ENCODE measurements at regions not wholly inside any gene's neighbourhood (a gene's known extent, or its start where the extent isn't known, plus 50 kb on each side); places are given as distances from the start of the nearest gene placed in this dataset.

DNA sequence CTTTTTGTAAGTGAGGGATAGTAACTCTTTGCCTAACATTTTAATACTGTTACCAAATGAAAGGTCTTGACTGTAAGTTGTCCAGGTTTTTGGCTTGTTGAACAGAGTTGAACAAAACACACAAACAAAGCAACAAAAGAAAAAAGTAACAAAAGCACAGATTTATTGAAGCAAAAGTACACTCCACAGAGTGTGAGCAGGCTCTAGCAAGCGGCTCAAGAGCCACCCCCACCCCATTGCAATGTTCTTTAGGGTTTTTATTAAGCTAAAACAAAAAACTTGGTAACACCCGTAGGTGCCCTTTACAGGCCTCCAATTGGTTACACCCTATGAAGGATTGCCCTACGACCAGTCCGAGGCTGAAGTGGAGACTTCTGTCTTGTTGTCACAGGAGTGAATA, 197.4 kb upstream of the MAP3K1 start:
- no peak for DNase-seq

DNA sequence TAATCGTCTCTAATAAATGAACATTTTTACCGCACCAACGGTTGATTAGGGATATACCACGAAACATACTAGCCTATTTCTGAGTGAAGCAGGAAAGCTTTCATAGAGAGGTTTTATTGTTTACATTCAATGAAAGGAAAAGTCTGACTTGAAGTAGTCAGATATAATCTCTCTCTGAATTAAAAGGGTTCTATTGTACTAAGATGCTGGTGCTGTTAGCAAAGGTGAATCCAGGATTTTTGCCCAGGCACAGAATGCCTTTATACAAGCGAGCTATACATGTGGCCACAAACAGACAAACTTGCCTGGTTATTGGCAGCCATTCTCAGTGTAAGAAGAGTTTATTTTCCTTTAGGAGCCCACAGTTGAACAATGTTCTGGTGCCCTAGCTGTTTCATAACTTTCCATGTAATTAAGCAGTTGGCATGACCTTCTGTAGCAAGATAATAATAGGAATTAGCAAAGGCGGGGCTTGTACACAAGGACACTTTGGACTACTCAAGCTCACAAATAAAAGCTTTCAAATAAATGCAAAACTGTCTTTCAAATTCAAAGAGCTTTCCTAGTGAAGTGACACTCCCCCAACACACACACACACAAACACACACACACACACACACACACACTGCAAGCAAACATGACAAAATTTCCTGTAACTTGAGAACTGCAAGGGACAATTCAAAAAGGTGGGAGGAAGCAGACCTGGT, 198.7 kb upstream of the MAP3K1 start:
- no peak for DNase-seq

DNA sequence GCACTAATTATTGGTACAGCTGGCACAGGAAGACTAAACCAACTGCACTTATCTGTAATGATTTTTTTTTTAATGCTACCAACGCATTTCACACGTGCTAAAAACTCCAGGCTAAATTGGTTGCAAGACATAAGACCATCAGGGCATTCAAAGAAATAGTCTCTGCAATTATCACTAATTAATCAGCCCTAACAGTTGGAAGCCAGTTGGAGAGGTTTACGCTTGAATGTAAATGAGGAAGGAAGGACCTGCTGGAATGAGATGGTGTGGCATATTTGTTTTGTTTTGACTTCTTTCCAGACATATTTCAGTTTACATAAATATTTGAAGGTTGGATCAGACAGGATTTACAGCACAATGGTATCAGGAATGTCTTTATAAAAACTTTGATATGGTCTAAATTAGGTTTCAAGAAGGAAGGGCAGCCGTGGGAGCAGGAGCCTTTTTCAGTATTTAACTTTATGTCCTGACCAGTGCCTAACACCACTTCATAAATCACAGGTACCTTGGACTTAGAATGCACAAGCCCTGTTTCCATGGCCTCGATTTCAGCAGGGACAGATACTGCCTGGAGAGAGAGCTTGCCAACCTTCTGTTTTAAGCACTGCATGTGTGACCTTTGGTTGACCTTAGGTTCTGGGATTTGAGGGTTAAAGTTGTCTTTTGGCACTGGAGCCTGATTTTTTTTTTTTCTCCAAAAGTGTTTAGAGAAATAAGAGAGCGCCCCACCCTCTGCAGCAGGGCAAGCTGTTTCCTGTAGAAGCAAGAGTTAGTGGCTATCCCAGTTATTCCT, 199.8 kb upstream of the MAP3K1 start:
- no peak for DNase-seq

DNA sequence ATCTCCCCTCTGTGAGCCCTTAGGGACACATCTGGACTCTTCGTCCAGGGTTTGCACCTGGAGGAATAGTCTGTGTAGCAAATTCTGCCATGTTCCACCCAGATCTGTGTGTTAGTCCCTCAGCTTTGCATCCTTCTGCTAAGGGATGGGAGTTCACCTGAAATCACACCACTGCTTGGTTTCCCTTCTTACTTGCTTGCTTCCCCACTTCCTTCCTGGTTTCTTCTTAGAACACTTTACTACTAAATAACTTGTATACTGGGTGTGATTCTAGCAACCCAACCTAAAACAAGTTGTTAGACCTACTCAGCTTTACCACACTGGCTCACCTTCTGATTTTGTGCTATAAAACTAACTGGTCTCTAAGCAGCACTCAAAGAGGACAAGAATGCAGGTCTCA, 202.6 kb upstream of the MAP3K1 start:
- no peak for DNase-seq

DNA sequence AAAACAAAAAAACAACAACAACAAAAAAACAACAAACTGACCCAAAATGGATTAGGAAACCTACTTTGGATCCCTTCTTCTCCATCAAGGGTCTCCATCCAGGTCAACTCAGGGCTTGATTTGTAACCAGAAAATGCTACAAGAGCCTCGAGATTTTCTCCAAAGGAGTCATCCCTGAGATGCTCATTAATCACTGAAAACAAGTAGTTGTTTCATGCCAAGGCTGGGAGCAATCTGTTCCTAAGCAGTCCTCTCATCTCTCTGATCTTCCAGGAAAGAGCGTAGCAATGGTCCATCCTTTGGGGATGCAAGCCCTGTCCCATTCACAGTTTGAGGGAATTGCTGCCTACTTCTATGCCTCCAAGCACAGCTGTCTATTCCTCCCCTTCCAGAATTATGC, 203.0 kb upstream of the MAP3K1 start:
- no peak for DNase-seq

DNA sequence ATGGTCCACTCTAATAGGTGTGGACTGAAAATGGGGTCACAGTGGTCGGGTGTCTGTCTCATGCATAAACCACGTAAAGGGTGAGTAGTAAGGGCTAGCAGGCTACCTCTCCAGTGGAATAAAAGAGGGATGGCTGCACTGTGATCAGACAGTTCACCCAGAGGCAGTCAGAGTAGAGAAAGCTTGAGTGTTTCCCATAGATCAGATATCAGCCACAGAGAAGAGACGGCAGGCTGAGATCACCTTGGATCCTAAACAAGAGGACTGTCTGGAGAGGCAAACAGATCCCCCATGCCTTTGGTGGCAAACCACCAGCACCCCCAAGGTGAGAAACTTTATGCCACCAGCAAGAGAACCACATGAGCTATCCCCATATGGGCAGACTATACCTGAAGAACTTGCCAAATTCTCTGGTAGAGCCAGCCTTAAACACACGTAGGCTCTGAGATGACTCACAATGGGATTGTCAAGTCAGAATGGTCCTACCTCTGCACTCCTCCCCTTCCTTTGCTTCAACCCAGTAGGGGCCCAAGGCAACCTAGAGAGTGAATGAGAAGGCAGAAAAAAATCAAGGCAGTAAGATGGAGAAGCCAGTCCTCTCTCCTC, 205.2 kb upstream of the MAP3K1 start:
- no peak for DNase-seq

DNA sequence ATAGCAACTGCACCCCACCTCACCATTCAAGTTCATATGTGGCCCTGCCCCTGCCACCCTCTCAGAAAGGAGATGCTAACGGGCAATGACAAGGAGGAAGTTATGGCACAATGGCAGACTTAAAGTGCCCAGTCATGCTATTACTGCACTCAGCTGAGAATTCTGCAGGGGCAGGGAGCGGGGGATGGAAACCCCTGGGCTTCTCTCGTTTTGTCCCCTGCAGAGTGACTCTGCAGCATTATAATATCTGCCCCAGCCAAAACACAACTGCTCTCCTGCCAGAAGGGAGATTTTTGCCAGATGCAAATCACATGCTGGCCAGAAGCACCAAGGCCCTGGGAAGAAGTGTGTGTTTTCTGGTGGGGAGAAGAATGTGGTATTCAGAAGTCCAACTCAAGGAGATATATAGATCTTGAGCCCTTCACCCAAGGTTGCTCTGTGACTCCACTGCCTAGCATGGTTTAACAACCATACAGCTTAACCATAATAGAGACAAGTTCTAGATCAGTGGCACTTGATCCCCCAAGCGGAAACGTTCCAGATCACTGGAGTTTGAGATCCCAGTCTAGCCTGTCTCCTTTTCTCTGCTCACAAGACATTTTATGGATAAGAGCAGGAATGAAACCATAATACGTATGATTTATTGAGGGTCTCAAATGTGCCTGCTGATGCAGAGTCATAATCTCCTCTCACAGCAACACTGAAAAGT, 207.0 kb upstream of the MAP3K1 start:
- DNase-seq: no peak

DNA sequence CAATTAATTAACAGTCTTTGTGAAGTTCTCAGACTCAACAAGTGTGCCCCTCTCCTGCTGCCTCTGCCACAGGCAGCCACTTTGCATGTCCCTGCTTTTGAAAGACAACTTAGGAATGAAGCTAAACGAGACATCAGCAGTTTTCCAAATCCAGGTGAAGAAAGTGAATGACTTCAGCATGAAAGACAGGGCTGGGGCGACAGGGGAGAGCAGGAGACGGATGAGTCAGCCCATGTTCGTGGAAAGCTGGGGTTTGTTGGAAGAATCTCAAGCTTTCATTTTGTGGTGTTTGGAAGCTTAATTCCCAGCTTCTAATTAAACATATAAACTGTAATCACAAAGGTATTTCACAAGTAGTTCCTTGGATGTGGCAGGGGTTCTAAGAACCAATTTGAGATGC, 207.8 kb upstream of the MAP3K1 start:
- no peak for DNase-seq

DNA sequence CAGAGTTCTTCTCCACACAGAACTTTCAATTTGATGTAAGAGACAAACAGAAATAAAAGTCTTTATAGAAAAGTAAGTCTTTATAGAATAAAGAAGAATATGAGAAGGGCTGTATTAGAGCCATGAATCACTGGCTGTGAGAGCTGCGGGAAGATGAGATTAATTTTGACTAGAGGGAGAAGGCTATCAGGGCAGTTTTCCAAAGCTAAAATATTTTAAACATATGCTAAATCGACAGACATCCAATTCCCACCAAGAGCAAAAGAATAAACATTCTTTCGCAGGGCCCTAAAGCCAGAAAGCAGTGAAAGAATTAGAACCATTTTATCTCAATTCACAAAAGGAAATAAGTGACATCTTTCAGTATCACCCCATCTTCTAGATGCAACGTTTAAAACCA, 208.3 kb upstream of the MAP3K1 start:
- no peak for DNase-seq

DNA sequence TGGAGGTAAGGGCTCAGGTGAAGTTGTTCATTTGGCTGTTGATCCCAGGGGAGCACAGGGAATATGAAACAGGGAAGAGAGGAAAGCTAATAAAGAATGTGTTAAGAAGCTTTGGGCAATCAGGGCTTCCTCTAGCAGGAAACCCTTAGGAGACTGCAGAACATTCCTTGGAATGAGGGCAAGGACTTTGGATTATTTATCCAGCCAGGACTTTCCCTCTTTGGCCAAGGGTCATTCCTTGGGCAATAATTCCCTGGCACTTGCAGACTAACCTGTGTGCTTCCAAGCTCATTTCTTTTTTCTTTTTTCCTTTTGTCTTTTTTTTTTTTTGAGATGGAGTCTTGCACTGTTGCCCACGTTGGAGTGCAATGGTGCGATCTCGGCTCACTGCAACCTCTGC, 209.2 kb upstream of the MAP3K1 start:
- no peak for DNase-seq

DNA sequence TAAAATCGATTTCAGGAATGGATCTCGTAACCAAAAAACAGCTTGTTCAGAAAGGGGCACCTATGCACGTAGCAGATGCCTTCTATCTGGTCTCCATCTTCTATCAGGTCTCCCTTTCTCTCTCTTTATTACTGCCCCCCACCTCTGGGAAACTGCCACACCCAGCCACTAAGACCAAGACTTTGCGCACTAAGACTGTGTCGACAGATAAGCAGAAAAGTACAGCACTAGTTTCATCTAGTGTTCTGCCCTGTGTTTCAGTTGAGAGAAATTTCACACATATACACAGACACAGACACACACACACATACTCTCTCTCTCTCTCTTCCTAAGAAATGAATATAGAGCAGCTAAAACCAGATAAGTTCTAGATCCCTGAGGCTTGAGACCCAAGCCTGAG, 210.1 kb upstream of the MAP3K1 start:
- DNase-seq: no peak

DNA sequence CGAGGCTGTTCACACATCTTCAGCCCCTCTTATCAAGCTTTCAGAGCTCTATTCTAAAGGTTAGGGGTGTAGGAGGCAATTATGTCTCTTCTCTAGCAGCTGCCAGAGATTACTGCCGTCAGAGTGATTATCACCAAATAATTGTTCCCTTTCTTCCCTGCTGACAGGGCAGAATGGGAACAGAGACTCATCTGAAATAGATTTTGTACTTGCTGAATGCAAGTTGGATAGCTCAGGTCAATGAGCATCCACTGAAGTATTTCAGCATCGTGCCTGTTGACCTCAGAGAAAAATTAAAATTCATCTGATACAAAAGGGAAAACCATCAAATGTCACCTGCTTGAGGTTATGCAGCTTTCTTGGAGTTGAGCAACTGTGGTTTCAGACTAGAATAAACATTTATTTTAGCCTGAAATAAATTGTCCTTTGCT, 213.7 kb upstream of the MAP3K1 start:
- no peak for DNase-seq

DNA sequence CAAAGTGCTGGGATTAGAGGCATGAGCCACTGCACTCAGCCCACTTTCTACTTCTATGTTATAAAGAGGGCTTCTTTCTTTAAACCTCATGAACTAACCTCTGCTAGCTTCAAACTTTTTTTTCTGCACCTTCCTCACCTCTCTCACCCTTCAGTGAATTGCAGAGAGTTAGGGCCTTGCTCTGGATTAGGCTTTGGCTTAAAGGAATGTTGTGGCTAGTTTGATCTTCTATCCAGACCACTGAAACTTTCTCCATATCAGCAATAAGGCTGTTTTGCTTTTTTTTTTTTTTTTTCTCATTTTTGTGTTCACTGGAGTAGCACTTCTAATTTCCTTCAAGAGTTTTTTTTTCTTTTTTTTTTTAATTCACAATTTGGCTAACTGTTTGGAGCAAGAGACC, 216.4 kb upstream of the MAP3K1 start:
- DNase-seq: no peak

DNA sequence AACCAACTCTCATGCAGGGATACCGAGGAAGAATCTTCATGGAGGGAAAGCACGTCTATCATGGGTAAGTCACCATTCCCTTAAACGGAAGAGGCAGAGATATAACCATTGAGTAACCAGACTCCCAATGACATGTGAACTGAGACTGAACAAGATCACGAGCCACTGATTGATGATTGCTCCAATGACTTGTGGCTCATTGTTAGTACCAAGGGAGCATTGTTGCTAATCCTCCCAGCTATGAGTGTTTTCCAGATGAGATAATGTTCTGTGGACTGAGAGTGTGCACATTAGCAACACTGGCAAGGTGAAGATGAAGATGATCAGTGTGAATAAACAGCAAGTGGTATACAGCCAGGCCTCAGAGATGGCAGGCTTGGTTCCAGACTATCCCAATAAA, 219.2 kb upstream of the MAP3K1 start:
- no peak for DNase-seq

DNA sequence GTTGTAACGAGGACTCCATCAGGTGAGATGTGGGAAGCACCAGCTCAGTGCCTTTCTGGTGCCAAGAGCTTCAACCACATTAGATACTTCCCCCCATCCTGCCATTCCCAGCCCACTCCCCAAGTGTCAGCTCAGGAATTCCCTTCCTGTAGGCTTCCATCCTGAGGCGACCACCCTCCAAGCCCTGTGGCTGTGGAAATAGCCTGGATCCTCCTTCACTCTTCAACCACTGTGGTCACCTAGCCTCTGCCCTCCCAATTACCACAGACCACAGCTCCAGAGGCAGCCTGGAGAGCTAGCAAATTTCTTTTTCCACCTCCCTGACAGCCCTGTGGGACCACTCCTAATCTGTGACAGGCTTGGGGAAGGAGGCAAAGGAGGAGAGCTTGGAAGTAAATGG, 219.8 kb upstream of the MAP3K1 start:
- no peak for DNase-seq

DNA sequence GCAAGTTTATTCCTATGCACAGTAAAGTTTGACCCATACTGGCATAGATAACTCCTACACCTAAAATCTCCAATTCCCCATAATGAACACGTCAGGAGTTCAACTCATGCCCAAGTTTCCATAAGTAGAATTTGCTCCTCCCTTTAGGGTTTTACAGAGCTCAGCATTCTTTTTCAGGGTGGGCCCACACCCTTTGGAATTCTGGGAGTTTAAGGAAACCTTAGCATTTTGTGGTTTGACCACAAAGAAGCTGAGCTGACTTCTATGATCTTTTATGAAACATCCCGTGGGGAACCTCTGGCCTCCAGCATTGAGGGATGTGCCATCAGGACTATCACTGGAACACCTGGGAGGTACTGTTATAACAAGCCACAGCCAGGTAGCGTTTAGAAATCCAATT, 220.6 kb upstream of the MAP3K1 start:
- DNase-seq: no peak

DNA sequence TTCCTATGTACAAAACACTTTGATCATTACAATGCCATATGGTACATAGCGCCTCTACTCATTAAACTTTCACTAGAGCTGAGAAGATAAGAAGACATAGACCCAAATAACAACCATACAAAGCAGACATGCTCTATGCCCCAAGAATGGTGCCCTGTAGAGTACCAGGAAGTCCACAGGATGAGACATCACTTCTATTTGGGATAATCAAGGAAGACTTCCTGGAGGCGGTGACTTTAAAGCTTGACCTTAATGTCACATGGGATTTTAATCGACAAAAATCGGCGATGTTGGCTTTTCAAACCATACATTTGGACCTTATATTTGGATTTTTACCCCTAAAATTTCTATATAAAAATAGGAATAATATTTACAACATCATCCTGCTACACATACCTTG, 224.3 kb upstream of the MAP3K1 start:
- no peak for DNase-seq

DNA sequence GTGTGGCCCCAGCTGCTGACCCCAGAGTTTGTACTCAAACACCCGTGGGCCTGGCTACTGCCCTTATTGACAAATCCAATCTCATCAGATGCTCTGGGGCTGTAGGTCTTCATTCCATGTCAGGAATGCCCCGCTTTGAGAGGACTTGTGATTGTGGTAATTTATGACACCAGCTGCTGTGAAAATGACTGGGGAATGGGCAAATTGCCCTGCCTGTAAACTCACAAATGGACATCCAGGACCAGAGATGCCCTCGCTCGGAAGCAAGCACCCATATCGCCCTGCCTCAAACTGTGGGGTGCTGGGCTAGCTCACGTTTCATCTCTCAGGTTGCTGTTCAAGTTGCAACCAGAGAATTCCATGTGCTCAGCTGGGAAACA, 225.9 kb upstream of the MAP3K1 start:
- DNase-seq: no peak

DNA sequence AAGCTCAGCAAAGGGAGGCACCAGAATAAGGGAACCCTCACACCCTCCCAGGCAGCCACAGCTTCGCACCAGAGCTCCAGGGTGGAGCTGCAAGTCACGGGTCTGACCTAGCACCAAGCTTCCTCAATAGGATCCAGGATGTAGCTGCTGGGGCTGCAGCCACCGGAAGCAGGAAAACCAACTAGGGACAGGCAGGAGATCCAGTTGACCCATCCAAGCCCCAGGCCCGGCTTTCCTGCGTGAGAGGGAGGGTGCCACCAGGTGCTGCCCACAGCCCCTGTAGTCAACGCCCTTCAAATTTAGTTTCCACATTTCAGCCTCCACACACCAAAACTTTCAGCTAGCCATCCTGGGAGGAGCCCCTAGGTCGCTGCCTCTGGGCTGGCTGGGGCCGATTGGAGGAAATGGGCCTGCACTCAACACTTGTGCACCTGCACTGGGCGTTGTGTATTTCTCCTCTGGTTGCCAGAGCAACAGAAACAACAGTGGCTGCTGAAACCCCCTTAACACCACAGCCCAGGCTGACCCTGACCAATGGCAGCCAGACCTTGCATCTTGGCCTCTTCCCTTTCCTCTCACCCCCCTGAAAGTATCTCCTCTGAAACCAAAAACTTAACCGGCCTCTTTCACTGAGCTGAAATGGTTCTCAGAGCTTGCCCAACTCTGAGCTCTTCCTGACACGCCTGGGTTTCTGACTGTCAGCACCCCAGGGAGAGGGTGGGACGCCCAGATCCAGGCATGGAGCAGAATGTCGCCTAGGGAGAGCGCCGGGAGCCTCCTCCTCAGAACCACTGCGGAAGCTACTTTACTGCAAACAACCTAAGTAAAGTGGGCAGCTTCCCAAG, 226.5 kb upstream of the MAP3K1 start:
- DNase-seq: peak; percentile 47

DNA sequence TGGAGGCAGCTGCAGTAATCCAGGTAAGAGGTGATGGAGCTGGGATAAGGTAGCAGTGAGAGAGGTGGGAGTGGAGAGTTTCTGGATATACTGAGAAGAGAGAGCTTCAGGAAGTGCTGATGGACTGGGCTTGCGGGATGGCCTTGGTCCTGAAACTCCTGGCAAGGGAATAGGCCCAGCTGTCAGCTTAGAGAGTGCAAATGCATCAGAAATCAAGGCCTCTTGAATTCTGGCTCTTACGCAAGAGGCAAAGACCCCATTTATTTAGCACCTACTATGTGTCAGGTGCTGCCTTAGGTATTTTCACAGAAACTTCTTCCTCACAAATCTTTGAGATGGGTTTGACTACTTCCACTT, 227.2 kb upstream of the MAP3K1 start:
- DNase-seq: no peak

DNA sequence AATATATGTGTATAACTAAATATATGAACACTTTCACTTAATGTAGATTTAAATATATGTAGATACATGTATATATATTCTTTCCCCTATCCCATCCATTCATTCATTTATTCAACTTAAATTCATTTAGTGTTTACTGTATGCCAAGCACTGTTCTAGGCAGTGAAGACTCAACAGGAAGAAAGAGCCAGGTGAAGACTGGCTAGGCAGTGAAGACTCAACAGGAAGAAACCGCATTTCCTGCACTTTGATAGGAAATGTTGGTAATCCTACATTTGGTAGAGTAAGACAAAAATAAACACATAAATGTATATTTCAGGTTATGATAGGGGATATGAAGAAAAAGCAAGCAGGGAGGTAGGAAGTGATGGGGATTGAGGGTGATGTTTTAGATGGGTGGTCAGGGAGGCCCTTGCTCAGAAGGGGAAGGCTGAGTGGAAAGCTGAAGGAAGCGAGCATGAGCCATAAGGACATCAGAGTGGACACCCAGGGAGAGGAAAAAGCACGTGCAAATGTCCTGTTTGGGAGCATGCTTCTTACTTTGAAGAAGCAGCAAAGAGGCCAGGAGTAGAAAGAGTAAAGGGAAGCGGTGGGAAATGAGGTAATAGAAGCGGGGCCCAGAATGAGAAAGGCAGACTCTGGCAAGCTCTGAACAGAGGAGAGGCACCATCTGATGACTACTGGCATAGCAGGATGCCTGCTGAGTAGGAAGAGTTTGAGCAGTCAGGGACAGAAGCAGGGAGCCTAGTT, 227.8 kb upstream of the MAP3K1 start:
- no peak for DNase-seq
